ENCODE measurements at regions not wholly inside any gene's neighbourhood (a gene's known extent, or its start where the extent isn't known, plus 50 kb on each side); places are given as distances from the start of the nearest gene placed in this dataset.

- TF ChIP-seq POLR2A (IDR thresholded peaks at IDR 0.05; ENCODE audit: low read depth, low read length) (no peak), POLR2AphosphoS5 (IDR thresholded peaks at IDR 0.05; ENCODE audit: low read depth, low read length) (no peak)
These were observed 714.4 kb downstream of the METTL15 start for GRCh38 chr11:28822576-28822975.
